ENCODE measurements at regions not wholly inside any gene's neighbourhood (a gene's known extent, or its start where the extent isn't known, plus 50 kb on each side); places are given as distances from the start of the nearest gene placed in this dataset.

- ATAC-seq, result no peak
- H3K4me3 Mint-ChIP-seq, result no peak overlapping the region
Measured at GRCh38 chr5:112573441-112573840, 154.4 kb upstream of the EPB41L4A start.

More at GRCh38 chr5:112573441-112573840, 154.4 kb upstream of the EPB41L4A start:
- H3K36me3 ChIP-seq (ENCODE audit: insufficient read depth), result no peaks in the 10 kb centered on the region
- no peaks in the 10 kb centered on the region for H3F3A ChIP-seq (replicated peaks; ENCODE audit: low read depth)
- peaks cover 3% of the 10 kb centered on the region; the same call in 1 of the 3 replicates for H3K36me3 Mint-ChIP-seq (ENCODE audit: low read depth)
- no peak for DNase-seq (ENCODE audit: low spot score)
- no peaks in the 10 kb centered on the region for H3K4me1 ChIP-seq (ENCODE audit: insufficient read depth)
- no peaks in the 10 kb centered on the region for H3K27me3 ChIP-seq (ENCODE audit: insufficient read depth)
- no peaks in the 10 kb centered on the region for H4K20me1 ChIP-seq (replicated peaks; ENCODE audit: insufficient read depth)
- H3K79me2 ChIP-seq (replicated peaks; ENCODE audit: insufficient read depth), result no peaks in the 10 kb centered on the region
- H2AFZ ChIP-seq, result no peak overlapping the region
- peaks cover 1% of the 10 kb centered on the region; the same call in 1 of the 2 replicates for H3K9me2 ChIP-seq (ENCODE audit: insufficient read depth)
- TF ChIP-seq ETS1 (IDR thresholded peaks at IDR 0.05) (no peak), ZNF114 (CRISPR knock-in tag; IDR thresholded peaks at IDR 0.05) (no peak), JUNB (IDR thresholded peaks at IDR 0.05; ENCODE audit: unreplicated experiment) (no peak), ZNF331 (CRISPR knock-in tag; IDR thresholded peaks at IDR 0.05; ENCODE audit: low read depth) (no peak), REST (IDR thresholded peaks at IDR 0.05; ENCODE audit: unreplicated experiment) (no peak), ZNF462 (CRISPR knock-in tag; IDR thresholded peaks at IDR 0.05) (no peak), POLR2AphosphoS5 (IDR thresholded peaks at IDR 0.05; ENCODE audit: low read depth) (no peak), CREB1 (CRISPR knock-in tag; IDR thresholded peaks at IDR 0.05; ENCODE audit: low read depth) (no peak), STAT1 (IDR thresholded peaks at IDR 0.05; ENCODE audit: unreplicated experiment) (no peak)
- 0 out of 3 replicates have a peak, but pooled peaks cover 4% of the 10 kb centered on the region for H3K9me3 Mint-ChIP-seq
- H3K4me3 ChIP-seq, result no peak overlapping the region
- H3K4me1 Mint-ChIP-seq, result no peaks in the 10 kb centered on the region
- no peak overlapping the region for H3K4me2 ChIP-seq
- no peak overlapping the region for H3K27ac Mint-ChIP-seq
- no peak overlapping the region for H3K27ac ChIP-seq (ENCODE audit: low read depth)
- no peaks in the 10 kb centered on the region for H3K27me3 Mint-ChIP-seq (ENCODE audit: insufficient read depth, low read depth, poor library complexity)

Measured in GM23338 (cell line).